GM06990 (cell line): ENCODE measurements at regions not wholly inside any gene's neighbourhood (a gene's known extent, or its start where the extent isn't known, plus 50 kb on each side); places are given as distances from the start of the nearest gene placed in this dataset.

Experiments
- DNase-seq: peaks from one replicate; pipeline ENCODE4 v3.0.0-alpha.2; 2011; ENCODE audit not compliant: insufficient read length; ENCODE audit errors: extremely low read depth
- H3K27me3 ChIP-seq: replicated peaks from 2 replicates; pipeline ENCODE4 v1.6.0; 2011; ENCODE audit warnings: low read length; ENCODE audit not compliant: control insufficient read depth, insufficient read depth
- H3K36me3 ChIP-seq: 2 replicates; pipeline ENCODE4 v1.5.1; 2011; ENCODE audit warnings: low read length; ENCODE audit not compliant: control insufficient read depth, insufficient read depth
- H3K4me3 ChIP-seq: replicated peaks from 2 replicates; pipeline ENCODE4 v1.5.1; 2011; ENCODE audit warnings: low read depth, mild to moderate bottlenecking, control low read depth, low read length
- TF ChIP-seq, protein P1 (sequence below): IDR thresholded peaks from 2 replicates; pipeline ENCODE4 v1.5.1; 2011; ENCODE audit warnings: low read length, control low read depth, mild to moderate bottlenecking, inconsistent platforms; ENCODE audit not compliant: insufficient read depth, poor library complexity, severe bottlenecking

DNA sequence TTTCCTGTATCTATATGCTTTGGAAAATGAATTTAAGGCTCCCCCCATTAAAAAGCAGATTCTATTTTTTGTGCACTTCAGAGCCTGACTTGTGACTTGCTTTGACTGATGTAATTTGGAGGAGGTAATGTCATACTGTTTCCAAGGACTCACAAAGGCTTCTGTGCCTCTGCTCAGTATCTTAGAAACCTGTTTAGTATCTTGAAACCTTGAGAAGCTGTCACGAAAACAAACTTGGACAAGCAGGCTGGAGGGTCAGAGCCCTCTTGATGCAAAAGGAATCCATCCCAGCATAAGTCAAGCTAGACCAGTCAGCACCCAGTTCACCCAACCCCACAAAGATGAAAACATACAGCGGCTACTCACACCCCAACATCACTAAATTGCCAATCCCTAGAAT is 560.0 kb upstream of the PCDH7 start:
- Histone ChIP-seq H3K36me3 (no peaks in the 10 kb centered on the region), H3K27me3 (no peaks in the 10 kb centered on the region), H3K4me3 (no peak overlapping the region)
- TF ChIP-seq, protein P1, sequence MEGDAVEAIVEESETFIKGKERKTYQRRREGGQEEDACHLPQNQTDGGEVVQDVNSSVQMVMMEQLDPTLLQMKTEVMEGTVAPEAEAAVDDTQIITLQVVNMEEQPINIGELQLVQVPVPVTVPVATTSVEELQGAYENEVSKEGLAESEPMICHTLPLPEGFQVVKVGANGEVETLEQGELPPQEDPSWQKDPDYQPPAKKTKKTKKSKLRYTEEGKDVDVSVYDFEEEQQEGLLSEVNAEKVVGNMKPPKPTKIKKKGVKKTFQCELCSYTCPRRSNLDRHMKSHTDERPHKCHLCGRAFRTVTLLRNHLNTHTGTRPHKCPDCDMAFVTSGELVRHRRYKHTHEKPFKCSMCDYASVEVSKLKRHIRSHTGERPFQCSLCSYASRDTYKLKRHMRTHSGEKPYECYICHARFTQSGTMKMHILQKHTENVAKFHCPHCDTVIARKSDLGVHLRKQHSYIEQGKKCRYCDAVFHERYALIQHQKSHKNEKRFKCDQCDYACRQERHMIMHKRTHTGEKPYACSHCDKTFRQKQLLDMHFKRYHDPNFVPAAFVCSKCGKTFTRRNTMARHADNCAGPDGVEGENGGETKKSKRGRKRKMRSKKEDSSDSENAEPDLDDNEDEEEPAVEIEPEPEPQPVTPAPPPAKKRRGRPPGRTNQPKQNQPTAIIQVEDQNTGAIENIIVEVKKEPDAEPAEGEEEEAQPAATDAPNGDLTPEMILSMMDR, result no peak
- DNase-seq, result no peak

DNA sequence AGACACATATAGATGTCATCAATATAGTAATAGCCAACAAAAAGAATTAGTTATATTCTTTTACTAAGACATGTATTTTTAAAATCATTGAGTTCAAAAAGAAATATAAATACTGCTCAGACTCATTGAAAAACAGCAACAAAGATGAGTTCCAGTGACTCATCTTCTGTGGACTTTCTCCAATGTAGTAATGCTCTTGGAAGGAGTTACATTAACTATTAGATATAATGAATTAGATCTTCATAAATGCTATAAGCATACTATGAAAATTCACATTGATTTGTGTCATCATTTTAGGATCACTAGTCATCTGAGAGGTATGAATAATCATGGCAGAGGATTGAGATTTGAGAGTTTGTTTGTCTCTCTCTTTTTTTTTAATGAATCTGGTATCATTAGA is 547.8 kb upstream of the PCDH7 start:
- no peaks in the 10 kb centered on the region for H3K27me3 ChIP-seq
- no peak for DNase-seq
- TF ChIP-seq, protein P1, result no peak
- H3K4me3 ChIP-seq, result no peak overlapping the region
- no peaks in the 10 kb centered on the region for H3K36me3 ChIP-seq

DNA sequence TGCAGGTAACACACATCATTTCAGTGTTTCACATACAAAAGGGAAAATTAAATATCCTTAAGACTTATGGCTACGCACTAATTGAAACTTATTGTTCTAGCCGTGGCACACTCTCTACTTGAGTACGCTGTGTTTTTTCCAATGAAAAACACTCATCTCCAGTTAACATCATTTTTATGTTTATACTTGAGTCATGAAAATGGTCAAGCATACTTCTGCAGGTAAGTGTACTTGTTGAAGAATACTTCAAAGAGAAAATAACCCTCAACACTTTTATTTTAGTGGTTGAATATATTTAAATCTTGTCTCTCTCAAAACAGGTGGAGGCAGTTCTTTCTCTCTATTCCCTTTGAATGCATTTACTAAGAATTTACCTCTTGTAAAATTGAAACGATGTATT is 538.7 kb upstream of the PCDH7 start:
- no peak overlapping the region for H3K4me3 ChIP-seq
- no peaks in the 10 kb centered on the region for H3K36me3 ChIP-seq
- H3K27me3 ChIP-seq, result no peaks in the 10 kb centered on the region
- TF ChIP-seq, protein P1, result no peak
- no peak for DNase-seq

DNA sequence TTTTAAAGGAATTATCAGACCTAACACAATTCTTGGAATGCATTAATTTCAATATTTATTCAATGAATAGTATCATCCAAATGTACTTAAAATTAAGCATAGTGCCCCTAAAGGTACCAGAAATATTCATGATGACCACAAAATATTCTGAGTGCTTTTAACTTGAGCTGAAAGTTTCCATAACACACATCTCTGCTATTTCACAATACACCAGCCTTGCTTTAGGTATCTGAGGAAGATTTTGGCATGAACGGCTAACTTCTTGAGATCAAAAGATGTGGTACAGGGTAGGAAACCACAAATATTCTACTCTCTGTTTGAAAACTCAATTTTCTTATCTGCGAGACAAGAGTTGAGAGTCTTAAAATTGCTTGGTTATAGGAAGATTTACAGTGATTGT is 538.3 kb upstream of the PCDH7 start:
- H3K27me3 ChIP-seq, result no peaks in the 10 kb centered on the region
- no peak for DNase-seq
- no peaks in the 10 kb centered on the region for H3K36me3 ChIP-seq
- H3K4me3 ChIP-seq, result no peak overlapping the region
- TF ChIP-seq, protein P1, result no peak

DNA sequence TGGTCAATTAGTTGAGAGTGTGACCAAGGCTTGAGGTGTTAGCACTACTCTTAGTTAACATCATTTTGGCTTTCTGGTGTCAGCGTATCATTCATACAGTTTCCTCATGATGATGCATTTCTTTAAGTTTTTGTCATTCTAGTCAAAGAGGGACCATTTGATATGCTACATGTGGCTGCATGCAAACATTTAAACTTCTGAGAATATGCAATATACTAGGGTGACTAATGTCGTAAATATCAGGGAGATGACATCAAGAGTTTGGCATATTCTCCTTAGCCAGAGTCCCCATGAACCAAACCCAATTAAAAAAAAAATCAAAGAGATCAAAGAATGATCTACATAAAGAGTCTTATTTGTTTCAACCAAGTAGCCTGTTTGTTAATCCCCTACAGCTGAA is 537.4 kb upstream of the PCDH7 start:
- no peak for DNase-seq
- Histone ChIP-seq H3K4me3 (no peak overlapping the region), H3K36me3 (no peaks in the 10 kb centered on the region), H3K27me3 (no peaks in the 10 kb centered on the region)
- TF ChIP-seq, protein P1, result no peak

DNA sequence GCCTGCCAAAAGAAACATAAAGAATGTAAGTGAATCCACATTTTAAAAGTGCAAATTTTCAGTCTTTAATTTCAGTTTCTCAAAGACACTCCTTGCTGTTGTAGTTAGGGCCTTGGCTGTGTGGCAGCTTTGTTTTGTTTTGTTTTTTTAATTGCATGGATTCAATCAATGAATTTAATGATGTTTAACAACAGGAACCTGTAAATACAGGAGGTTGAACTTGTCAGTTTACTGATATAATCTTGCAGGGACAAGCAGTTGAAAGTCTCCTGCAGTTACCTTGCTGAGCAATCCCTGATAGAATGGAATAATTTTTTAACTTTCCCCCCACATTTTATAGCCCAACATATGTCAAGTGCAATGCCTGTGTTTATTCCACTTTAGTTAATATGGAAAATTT is 528.3 kb upstream of the PCDH7 start:
- TF ChIP-seq, protein P1, result no peak
- no peaks in the 10 kb centered on the region for H3K36me3 ChIP-seq
- DNase-seq, result no peak
- no peaks in the 10 kb centered on the region for H3K27me3 ChIP-seq
- no peak overlapping the region for H3K4me3 ChIP-seq
